ENCODE measurements at regions not wholly inside any gene's neighbourhood (a gene's known extent, or its start where the extent isn't known, plus 50 kb on each side); places are given as distances from the start of the nearest gene placed in this dataset.

DNA sequence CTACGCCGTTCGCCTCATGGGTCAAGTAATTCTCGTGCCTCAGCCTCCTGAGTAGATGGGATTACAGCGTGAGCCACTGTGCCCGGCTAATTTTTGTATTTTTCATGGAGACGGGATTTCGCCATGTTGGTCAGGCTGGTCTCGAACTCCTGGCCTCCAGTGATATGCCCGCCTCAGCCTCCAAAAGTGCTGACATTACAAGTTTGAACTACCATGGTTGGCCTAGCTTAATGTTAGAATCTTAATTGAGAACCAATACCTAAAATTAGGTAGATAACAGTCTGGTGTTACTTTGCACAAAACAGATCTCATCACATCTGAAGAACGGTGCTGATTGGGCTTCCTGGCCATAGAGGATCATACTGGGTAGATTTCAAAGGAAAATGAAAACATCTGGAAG, 184.9 kb downstream of the VEGFC start:
- no peak for TF ChIP-seq EZH2 (IDR thresholded peaks at IDR 0.05; ENCODE audit: insufficient read depth, poor library complexity, severe bottlenecking)
- no peak for TF ChIP-seq EZH2phosphoT487 (IDR thresholded peaks at IDR 0.05; ENCODE audit: insufficient read depth, low read depth)
